COLO668 (cell line): ENCODE measurements at regions not wholly inside any gene's neighbourhood (a gene's known extent, or its start where the extent isn't known, plus 50 kb on each side); places are given as distances from the start of the nearest gene placed in this dataset.

ENCODE experiments used
- DNase-seq: peaks from one replicate; lab custom pipeline; 2025; ENCODE audit not compliant: unreplicated experiment; lab: John Stamatoyannopoulos, UW

GRCh38 chr12:60034147-60034546 is 438.3 kb downstream of the SLC16A7 start:
- DNase-seq: no peak

GRCh38 chr12:60035835-60036234 is 440.0 kb downstream of the SLC16A7 start:
- DNase-seq: no peak

- no peak for DNase-seq
These were observed 447.0 kb downstream of the SLC16A7 start for GRCh38 chr12:60042835-60043234.

GRCh38 chr12:60043236-60043635 is 447.4 kb downstream of the SLC16A7 start:
- no peak for DNase-seq

- no peak for DNase-seq
These were observed 456.7 kb downstream of the SLC16A7 start for GRCh38 chr12:60052483-60052882.

- DNase-seq: no peak
These were observed 463.4 kb downstream of the SLC16A7 start for GRCh38 chr12:60059180-60059579.

GRCh38 chr12:60066655-60067054 is 470.8 kb downstream of the SLC16A7 start:
- no peak for DNase-seq

- no peak for DNase-seq
These were observed 474.7 kb downstream of the SLC16A7 start for GRCh38 chr12:60070552-60070951.

- DNase-seq: no peak
These were observed 475.9 kb downstream of the SLC16A7 start for GRCh38 chr12:60071759-60072191.

GRCh38 chr12:60072911-60073310 is 477.1 kb downstream of the SLC16A7 start:
- DNase-seq: no peak

- DNase-seq: no peak
These were observed 479.3 kb downstream of the SLC16A7 start for GRCh38 chr12:60075091-60075490.

GRCh38 chr12:60078026-60078425 is 482.2 kb downstream of the SLC16A7 start:
- no peak for DNase-seq

- DNase-seq: no peak
These were observed 497.6 kb downstream of the SLC16A7 start for GRCh38 chr12:60093428-60093827.

GRCh38 chr12:60094436-60094835 is 498.6 kb downstream of the SLC16A7 start:
- no peak for DNase-seq

GRCh38 chr12:60096727-60097126 is 500.9 kb downstream of the SLC16A7 start:
- no peak for DNase-seq

GRCh38 chr12:60100160-60100559 is 504.3 kb downstream of the SLC16A7 start:
- no peak for DNase-seq

- DNase-seq: no peak
These were observed 505.0 kb downstream of the SLC16A7 start for GRCh38 chr12:60100852-60101251.

GRCh38 chr12:60101715-60102114 is 505.9 kb downstream of the SLC16A7 start:
- DNase-seq: no peak

- DNase-seq: no peak
These were observed 510.4 kb downstream of the SLC16A7 start for GRCh38 chr12:60106214-60106613.

- DNase-seq: no peak
These were observed 512.2 kb downstream of the SLC16A7 start for GRCh38 chr12:60107992-60108391.

- no peak for DNase-seq
These were observed 516.2 kb downstream of the SLC16A7 start for GRCh38 chr12:60112063-60112462.

- no peak for DNase-seq
These were observed 516.9 kb downstream of the SLC16A7 start for GRCh38 chr12:60112763-60113162.

- DNase-seq: no peak
These were observed 518.3 kb downstream of the SLC16A7 start for GRCh38 chr12:60114169-60114568.

- no peak for DNase-seq
These were observed 523.5 kb downstream of the SLC16A7 start for GRCh38 chr12:60119327-60119726.
